ENCODE measurements at regions not wholly inside any gene's neighbourhood (a gene's known extent, or its start where the extent isn't known, plus 50 kb on each side); places are given as distances from the start of the nearest gene placed in this dataset.

DNA sequence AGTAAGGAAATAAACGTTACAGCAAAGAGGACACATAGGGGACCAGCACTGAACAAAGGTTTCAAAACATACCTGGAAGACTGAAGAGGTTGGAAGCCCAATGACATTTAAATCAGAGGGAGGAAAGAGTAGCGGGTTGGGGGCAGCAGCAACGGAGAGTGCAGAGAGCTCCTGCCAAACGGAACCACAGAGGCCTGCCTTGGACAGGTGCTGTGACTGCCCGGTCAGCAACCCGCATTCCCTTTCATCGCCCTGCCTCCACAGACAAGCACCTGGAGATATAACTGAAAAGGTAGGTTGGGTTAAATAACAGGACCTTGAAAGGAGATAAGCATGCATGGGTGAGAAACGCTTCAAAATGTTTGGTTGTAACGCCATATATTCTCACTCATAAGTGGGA, 92.8 kb upstream of the SLC38A4 start:
- no peak overlapping the region for H3K4me3 ChIP-seq (ENCODE audit: low read length)
- TF ChIP-seq, protein P1, sequence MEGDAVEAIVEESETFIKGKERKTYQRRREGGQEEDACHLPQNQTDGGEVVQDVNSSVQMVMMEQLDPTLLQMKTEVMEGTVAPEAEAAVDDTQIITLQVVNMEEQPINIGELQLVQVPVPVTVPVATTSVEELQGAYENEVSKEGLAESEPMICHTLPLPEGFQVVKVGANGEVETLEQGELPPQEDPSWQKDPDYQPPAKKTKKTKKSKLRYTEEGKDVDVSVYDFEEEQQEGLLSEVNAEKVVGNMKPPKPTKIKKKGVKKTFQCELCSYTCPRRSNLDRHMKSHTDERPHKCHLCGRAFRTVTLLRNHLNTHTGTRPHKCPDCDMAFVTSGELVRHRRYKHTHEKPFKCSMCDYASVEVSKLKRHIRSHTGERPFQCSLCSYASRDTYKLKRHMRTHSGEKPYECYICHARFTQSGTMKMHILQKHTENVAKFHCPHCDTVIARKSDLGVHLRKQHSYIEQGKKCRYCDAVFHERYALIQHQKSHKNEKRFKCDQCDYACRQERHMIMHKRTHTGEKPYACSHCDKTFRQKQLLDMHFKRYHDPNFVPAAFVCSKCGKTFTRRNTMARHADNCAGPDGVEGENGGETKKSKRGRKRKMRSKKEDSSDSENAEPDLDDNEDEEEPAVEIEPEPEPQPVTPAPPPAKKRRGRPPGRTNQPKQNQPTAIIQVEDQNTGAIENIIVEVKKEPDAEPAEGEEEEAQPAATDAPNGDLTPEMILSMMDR (IDR thresholded peaks at IDR 0.05; ENCODE audit: insufficient read depth, low read depth, low read length, missing control alignments): no peak
- no peak for DNase-seq (ENCODE audit: low read depth)

- DNase-seq (ENCODE audit: low read depth): no peak
- TF ChIP-seq, protein P1 (IDR thresholded peaks at IDR 0.05; ENCODE audit: insufficient read depth, low read depth, low read length, missing control alignments): no peak
- H3K4me3 ChIP-seq (ENCODE audit: low read length): no peak overlapping the region
Observed at GRCh38 chr12:46919666-46920400, 94.0 kb upstream of the SLC38A4 start.

- TF ChIP-seq, protein P1 (IDR thresholded peaks at IDR 0.05; ENCODE audit: insufficient read depth, low read depth, low read length, missing control alignments): no peak
- no peak for DNase-seq (ENCODE audit: low read depth)
- H3K4me3 ChIP-seq (ENCODE audit: low read length): no peak overlapping the region
Observed at GRCh38 chr12:46920499-46920898, 94.7 kb upstream of the SLC38A4 start.

- peak; percentile 85 for DNase-seq (ENCODE audit: low read depth)
- no peak overlapping the region for H3K4me3 ChIP-seq (ENCODE audit: low read length)
- TF ChIP-seq, protein P1 (IDR thresholded peaks at IDR 0.05; ENCODE audit: insufficient read depth, low read depth, low read length, missing control alignments): no peak
Observed at GRCh38 chr12:46921048-46921763, 95.4 kb upstream of the SLC38A4 start.

DNA sequence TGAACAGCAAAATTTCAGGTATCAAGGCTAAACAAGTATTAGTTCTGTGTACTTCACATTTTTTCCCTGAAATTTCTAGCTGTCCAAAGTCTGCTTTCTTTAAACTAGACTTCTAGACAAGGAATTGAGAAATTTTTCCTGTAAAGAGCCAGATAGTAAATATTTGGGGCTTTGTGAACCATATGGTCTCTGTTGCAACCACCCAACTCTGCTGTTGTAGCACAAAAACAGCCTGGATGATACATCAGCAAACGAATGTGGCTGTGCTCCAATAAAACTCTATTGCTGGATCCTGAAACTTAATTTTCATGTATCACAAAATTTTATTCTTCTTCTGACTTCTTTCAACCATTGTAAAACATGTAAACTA, 96.0 kb upstream of the SLC38A4 start:
- TF ChIP-seq, protein P1 (IDR thresholded peaks at IDR 0.05; ENCODE audit: insufficient read depth, low read depth, low read length, missing control alignments): no peak
- peak; percentile 33 for DNase-seq (ENCODE audit: low read depth)
- no peak overlapping the region for H3K4me3 ChIP-seq (ENCODE audit: low read length)

GRCh38 chr12:46926526-46926925, 100.7 kb upstream of the SLC38A4 start:
- no peak for DNase-seq (ENCODE audit: low read depth)

More at GRCh38 chr12:46926526-46926925, 100.7 kb upstream of the SLC38A4 start:
- TF ChIP-seq, protein P1 (IDR thresholded peaks at IDR 0.05; ENCODE audit: insufficient read depth, low read depth, low read length, missing control alignments): no peak
- H3K4me3 ChIP-seq (ENCODE audit: low read length): no peak overlapping the region

Data from epithelial cell of esophagus (primary cell).